ENCODE measurements at regions not wholly inside any gene's neighbourhood (a gene's known extent, or its start where the extent isn't known, plus 50 kb on each side); places are given as distances from the start of the nearest gene placed in this dataset.
A peak's percentile ranks its signal among the peaks of the same experiment; 100 is the strongest.

DNA sequence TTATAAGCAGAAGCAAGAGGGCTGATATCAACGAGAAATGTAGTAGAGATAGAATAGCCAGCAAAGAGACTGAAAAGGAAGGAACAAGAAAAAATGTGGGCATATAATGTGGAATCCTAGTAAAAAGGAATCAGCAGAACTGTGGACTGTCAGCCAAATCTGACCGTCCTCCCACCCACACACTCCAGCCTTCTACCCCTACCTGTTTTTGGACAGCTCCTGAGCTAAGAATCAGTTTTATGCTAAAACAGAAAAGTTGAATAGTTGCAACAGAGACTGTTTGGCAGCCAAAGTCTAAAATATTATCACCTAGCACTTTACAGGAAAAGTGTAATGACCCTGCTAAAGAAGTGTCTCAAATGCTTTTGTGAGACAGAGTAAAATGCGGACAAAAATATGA is 533.3 kb upstream of the CXADR start:
- no peak for FAIRE-seq

DNA sequence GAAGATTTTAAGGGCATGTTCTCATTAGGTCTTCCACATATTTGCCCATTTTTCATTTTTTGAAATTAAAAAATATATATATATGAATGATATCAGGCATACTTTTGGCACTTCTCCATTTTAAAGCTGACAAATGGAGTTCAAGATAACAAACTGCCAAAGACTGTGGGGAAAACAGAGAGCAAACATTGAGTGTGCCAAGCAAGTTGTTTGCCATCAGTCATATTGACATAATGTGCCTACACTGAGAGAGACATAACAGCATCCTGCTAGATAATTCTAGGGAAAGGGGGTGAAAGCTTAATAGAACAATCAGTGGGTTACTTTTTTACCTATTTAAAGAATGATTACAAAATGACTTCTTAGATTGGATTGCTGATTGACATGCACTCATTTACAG is 529.4 kb upstream of the CXADR start:
- FAIRE-seq, result no peak

GRCh38 chr21:16992448-16992847 is 520.4 kb upstream of the CXADR start:
- FAIRE-seq, result no peak

GRCh38 chr21:16993416-16994038 is 519.3 kb upstream of the CXADR start:
- FAIRE-seq, result no peak

DNA sequence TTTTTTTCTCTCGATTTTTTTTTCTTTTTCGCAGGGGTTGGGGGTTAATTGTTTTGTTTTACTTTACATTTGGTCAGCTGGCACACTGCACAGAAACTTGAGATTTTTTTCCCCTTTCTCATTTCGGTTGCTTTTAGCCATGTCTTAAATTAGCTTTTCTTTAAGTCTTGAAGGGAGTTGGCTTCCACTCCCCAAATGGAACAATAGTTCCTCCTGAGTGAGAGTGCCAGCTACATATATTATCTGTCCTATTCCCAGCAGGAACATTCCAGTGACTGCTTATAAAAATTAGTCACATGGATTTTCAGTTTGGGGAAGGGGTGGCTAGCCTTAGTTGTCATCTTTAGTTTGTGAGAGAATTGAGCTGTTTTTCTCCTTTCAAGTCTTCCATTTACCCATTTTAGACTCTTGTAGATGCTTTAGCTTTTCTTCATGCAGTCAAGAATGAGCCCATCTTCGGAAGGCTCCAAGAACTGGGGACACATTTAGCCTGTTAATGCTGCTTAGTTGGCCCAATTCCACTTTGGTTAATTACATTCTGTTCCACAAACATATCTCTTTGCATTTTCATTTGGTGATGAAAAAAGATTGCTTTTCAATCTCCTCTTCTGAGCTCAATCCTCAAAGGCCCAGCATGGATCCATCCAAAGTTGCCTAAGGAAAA is 510.1 kb upstream of the CXADR start:
- FAIRE-seq, result no peak

DNA sequence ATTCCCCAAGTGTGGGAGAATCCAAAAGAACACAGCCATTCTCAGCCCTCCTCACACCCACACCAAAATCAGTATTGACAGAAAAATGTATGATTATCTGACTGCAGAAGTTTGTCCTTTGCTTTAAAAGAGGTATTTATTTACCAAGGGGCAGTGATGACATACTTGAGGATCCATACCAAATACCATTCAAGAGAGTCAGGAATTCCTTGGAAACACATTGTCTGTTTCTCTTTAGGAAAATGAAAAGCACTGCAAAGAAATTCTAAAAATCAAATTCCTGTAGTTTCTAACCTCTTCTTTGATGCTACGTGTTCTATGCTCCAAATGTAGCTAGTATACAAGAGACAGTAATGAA is 509.6 kb upstream of the CXADR start:
- no peak for FAIRE-seq

DNA sequence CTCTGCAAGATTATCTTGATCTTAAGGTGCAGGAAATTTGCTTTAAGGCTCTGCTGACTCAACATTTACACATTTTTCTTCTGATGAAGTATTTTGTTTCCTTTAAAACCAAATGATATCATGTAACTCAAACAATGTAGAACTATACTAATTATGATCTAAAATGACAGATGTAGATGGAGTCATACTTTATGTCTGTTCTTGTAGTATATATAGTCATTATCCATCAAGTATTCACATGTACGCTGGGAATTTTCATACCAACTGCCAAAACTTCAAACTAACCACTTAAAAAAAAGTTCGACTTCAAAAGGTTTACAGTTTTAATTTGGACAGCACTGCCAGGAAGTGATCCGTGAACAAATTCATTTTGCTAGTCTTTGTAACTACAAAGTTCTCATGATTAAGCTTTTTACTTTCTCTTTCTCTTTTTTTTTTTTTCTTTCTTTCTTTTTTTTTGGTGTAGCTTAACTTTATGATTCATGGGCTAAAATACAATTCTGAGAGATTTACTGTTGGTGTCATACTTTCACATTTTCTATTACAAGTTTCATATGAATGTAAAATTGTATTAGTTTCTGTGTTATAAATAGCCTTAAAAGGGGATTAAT is 509.0 kb upstream of the CXADR start:
- FAIRE-seq, result no peak

DNA sequence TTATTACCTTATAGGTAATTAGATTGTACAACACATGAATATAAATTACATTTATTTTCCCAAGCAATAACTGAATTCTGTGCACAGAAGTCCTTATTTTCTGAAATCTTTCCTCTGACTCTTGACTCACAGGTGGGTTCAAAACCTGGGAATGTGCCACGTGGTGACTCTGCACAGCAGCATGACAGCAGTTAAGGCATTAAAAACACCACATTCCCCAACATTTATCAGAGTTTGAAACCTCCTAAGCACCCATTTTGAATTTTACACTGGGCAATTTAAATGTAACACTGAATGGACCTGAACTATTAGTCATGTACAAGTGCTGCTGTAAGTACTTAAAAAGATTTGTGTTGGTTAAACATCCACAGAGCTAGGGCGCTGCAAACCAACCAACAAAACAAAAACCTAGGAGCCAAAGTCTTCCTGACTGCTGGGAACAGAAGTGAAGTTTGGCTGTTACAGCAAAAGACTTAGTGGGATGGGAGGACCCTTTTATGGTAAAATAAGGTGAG is 480.6 kb upstream of the CXADR start:
- no peak for FAIRE-seq

- no peak for FAIRE-seq
Observed at GRCh38 chr21:17044696-17045095, 468.1 kb upstream of the CXADR start.

DNA sequence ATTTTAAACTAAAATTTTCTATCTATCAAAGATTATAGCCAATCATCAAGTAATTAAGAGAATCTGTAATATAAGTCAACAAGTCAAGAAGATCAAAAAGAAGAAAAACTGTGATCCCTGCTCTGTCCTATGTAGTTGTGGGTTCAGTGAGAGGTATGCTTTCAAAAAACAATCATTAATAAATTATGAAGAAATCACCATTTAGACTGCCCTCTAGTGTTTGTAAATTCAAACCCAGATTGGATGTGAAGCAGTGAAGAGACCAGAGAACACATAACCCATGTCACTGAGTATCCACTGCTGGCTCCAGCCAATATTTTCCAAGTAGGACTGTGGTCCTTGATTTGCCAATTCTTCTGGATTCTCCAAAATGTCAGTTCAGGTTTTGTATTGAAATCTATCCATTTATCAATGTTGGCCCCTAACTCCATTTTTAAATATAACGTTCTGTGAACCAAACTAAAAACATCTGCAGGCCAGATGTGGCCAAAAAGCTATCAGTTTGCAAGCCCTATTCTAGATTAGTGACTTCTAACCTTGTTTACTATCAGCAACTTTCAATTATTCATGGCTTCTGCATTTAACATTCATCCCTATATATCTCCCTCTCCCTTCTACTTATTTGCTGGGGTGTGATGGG is 467.5 kb upstream of the CXADR start:
- no peak for FAIRE-seq

DNA sequence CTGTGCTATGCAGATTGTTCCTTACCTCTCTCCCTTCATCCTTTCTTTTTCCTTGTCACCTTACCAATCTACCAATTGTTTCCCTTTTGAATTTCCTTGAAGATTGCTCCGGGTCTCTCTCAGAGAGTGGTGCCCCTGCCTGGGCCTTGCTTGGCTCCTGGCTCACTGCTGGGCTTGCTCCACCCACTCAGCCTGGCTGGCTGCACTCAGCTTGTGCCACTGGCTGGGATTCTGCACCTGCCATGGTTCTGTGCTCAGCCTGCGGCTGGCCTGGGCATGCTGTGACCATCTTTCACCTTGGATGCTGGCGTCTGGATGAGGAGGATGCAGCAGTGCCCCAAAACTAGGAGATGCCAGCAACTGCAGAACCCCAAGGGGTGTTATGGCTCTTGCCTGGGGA is 463.9 kb upstream of the CXADR start:
- no peak for FAIRE-seq

- FAIRE-seq, result no peak
Observed at GRCh38 chr21:17050156-17050555, 462.7 kb upstream of the CXADR start.

- FAIRE-seq, result no peak
Observed at GRCh38 chr21:17050646-17051045, 462.2 kb upstream of the CXADR start.

DNA sequence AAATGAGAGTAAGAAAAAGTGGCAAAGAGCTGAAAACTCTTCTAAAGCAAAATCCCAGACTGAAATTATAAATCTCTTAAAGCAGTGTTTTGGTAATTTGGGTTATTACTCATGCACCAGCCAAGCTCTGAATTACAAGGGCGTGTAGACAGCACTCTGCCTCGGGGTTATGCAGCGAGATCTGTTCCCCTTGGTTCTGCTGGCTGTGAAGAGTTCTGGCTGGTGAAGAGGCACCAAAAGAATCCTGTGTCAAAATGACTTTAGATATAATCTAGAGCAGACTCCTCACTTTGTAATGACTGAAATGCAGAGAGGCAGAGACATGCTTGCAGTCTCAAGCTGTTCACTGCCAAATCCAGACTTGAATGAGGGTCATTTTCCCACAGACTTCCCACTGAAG is 461.8 kb upstream of the CXADR start:
- FAIRE-seq, result no peak

DNA sequence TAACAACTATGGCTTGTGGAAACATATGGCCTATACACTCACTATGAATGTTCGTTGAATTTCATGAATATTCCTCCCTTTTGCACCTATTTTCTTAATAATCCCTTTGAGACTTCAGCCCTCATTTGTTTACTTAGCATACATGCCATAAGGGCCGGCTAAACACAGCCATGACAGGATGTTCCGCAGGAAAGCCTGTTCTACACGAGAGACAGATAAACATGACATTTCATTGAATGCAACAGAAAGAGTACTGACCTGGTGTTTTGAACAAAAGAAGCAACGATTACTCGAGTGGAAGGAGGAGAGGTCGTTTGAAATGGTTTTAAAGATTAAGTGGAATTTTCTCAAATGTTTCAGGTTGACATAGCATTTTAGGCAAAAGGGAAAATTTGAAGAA is 459.5 kb upstream of the CXADR start:
- FAIRE-seq, result no peak

DNA sequence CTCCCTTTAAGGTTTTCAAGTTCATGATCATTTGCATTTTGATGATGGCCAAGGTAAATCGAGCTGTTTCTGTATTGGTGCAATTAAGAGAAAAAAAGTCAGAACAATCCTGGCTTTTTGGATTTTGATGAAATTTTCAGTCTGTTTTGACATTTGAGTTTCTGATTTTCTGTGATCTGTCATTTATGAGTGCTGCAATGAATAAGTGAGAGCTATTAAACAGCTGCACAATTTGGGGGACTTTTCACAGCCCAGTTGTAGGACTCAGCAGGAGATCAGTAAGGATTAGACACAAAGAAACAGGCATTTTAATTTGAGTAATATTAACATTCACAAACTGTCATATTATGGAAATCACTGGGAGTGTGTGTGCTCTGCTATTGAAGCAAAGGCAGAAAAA is 452.9 kb upstream of the CXADR start:
- FAIRE-seq, result no peak

DNA sequence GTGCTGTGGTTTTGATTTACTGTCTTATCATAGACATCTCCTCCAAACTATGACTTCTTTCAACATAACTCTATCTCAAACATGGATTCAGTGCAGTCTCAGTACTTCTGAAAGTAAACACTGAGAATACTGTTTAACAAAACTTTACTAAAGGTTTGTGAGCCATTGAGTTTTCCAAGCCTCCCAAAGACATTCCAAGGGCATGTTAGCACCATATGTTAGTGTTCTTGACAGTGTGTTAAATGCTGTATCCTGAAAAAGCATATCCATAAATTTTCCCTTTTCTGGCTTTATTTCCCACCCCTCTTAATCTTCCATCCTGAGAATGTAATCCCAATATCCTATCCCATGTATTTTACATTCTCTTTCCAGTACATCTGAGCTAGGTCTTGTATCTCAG is 446.8 kb upstream of the CXADR start:
- FAIRE-seq, result no peak

- no peak for FAIRE-seq
Observed at GRCh38 chr21:17071093-17071492, 441.8 kb upstream of the CXADR start.

DNA sequence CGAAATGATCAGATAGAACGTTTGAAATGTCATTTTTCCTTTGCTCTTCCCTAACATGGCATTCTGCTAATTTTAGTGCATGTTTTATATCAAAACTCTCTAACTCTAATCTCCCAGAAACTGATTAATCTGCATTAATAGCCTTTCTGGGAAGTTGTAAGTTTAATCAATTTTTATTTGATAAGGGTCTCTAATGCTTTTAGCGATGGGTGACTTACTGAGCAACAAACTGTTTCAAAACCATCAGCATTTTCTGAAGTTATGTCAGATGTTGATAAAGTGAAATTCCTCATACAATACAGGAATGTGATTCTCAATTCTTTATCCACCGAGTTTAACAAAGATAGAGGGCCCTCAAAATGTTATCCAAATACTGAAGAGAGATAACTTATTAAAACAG is 431.6 kb upstream of the CXADR start:
- FAIRE-seq, result no peak

DNA sequence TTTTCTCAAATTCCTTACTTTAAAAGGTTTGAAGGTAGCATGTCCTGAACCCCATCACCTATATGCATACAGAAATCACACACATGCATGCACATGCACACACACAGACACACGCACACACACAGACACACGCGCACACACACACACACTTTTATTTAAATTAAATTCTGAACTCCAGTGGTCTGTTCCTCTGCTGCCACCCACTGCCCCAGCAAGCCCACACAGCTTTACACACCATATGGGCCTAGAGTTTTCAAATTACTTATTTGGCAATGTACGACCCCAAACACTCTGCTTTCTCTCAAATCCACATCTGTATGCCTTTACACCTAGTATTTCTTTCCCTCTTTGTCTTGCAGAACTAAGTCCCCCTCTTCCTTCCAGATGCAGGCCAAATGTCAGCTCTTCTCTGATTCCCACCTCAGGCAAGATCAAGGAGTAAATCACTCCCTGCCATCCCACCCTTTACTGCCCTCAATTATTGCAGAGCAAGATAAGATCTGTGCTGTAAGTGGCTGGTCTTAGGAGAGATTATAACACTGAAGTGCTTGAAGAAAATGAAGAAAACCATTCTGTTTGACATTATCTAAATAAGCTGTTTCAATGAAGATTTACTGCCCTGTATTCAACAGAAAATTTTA is 429.9 kb upstream of the CXADR start:
- FAIRE-seq, result no peak

DNA sequence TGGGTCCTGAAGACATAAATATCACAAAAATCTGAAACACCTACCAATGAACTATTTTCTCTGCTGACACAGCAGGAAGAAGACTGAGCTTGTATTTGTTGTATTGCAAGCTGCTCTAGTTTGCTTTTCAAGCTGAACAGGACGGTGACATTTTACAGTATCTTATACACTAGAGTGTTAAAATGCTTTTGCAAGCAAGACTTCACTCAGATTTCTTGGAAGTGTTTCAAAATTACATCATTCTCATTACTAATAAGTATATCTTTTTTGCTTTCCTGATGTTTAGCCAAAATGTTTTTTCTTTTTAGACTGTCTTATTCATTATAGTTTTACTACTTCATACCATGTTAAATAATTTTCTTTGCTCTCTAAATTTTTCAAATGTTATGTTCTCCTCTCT is 427.1 kb upstream of the CXADR start:
- no peak for FAIRE-seq

- no peak for FAIRE-seq
Observed at GRCh38 chr21:17088500-17088899, 424.3 kb upstream of the CXADR start.

- peak; percentile 87 for FAIRE-seq
Observed at GRCh38 chr21:17089091-17089491, 423.8 kb upstream of the CXADR start.

Measured in colon (tissue), 2 donors.